Type B pancreatic cell (in vitro differentiated cells): ENCODE measurements at regions not wholly inside any gene's neighbourhood (a gene's known extent, or its start where the extent isn't known, plus 50 kb on each side); places are given as distances from the start of the nearest gene placed in this dataset.
"Not testable (repeated sequence)": the region's sequence is repeated elsewhere in the genome, so short reads cannot be mapped to it uniquely, and the experiment has no call there.

Experiments
- DNase-seq: peaks from one replicate; pipeline ENCODE4 v3.0.0; 2021; ENCODE audit warnings: mixed read lengths; ENCODE audit not compliant: unreplicated experiment; ENCODE audit errors: extremely low spot score
- H3K27ac Mint-ChIP-seq: 2 replicates; pipeline ENCODE4 v1.8.0; 2021; ENCODE audit warnings: mild to moderate bottlenecking, mixed read lengths
- H3K27me3 Mint-ChIP-seq: 2 replicates; pipeline ENCODE4 v1.8.0; 2021; ENCODE audit warnings: mixed read lengths
- H3K36me3 Mint-ChIP-seq: 2 replicates; pipeline ENCODE4 v1.8.0; 2021; ENCODE audit warnings: mixed read lengths
- H3K4me1 Mint-ChIP-seq: one replicate; pipeline ENCODE4 v1.8.0; 2021; ENCODE audit warnings: mixed read lengths; ENCODE audit not compliant: unreplicated experiment
- H3K4me3 Mint-ChIP-seq: 2 replicates; pipeline ENCODE4 v1.8.0; 2021; ENCODE audit warnings: mild to moderate bottlenecking, mixed read lengths
- H3K9me3 Mint-ChIP-seq: 2 replicates; pipeline ENCODE4 v1.8.0; 2021; ENCODE audit warnings: mixed read lengths
- TF ChIP-seq, protein P1 (sequence below): fragments of 200-600 bp; sonication (generic); conservative IDR thresholded peaks from 2 replicates; pipeline ENCODE4 v1.5.0; 2021; ENCODE audit warnings: antibody characterized with exemption, mild to moderate bottlenecking

DNA sequence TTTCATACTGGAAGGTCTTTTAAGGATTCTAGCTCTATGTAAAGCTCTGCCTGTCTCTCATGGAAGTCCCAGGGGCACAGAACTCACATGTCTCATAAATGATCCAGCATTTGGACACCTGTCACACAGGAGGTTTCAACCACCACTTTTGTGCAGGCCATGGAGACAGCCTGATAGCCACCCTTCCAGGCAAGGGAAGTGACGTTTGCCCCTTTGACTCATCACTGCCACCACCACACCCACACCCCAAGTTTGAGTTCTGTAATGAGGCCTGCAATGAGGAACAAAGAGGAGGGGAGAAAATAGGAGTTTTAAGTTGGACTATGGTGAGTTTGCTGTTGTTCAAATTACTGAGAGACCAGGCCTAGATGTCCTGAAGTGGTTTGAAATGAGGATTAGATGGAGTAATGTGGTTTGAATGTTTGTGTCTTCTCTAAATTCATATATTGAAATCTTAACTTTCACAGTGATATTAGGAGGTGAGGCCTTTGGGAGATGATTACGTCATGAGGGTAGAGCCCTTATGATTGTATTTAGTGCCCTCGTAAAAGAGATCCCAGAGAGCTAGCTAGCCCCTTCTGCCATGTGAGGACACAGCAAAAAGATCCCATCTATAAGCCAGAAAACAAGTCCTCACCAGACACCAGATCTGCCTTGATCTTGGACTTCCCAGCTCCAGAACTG is 175.3 kb upstream of the EPHA4 start:
- no peak for DNase-seq
- Mint-ChIP-seq H3K27me3 (no peaks in the 10 kb centered on the region), H3K4me1 (no peaks in the 10 kb centered on the region), H3K27ac (no peak overlapping the region), H3K9me3 (no peaks in the 10 kb centered on the region), H3K36me3 (no peaks in the 10 kb centered on the region), H3K4me3 (no peak overlapping the region)
- TF ChIP-seq, protein P1, sequence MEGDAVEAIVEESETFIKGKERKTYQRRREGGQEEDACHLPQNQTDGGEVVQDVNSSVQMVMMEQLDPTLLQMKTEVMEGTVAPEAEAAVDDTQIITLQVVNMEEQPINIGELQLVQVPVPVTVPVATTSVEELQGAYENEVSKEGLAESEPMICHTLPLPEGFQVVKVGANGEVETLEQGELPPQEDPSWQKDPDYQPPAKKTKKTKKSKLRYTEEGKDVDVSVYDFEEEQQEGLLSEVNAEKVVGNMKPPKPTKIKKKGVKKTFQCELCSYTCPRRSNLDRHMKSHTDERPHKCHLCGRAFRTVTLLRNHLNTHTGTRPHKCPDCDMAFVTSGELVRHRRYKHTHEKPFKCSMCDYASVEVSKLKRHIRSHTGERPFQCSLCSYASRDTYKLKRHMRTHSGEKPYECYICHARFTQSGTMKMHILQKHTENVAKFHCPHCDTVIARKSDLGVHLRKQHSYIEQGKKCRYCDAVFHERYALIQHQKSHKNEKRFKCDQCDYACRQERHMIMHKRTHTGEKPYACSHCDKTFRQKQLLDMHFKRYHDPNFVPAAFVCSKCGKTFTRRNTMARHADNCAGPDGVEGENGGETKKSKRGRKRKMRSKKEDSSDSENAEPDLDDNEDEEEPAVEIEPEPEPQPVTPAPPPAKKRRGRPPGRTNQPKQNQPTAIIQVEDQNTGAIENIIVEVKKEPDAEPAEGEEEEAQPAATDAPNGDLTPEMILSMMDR: no peak

DNA sequence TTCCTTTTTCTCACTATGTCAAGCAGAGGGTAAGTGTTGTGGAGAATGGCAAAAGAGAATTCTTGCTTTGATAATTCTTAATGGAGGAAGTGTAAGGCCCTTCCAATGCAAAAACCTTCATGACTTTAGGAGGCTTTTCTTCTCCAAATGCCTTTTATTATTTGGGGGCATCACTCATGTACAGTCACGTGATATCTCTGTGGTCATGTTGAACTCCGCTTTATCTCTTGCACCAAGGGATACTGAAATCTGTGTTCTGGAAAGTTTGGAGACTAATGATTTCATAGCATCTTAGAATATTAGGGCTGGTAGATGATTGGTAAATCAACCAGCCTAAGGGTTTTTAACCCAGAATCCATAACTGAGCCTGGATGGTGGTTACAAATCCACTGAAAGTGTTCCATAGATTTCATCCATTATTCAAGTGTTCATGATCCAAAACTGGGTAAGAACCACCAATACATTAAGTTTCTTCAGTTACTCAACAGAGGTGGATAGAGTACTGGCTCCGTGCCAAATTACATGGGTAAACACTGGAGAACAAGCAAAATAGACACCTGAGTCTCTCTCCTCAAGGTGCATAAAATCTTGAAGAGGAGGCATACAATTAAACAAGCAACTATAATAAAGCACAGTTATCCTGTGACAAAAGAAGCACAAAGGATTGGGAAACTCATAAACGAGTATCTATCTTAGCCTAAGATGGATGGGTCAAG is 169.6 kb upstream of the EPHA4 start:
- Mint-ChIP-seq H3K27ac (no peak overlapping the region), H3K9me3 (peaks cover 7% of the 10 kb centered on the region), H3K27me3 (no peaks in the 10 kb centered on the region), H3K36me3 (no peaks in the 10 kb centered on the region), H3K4me1 (no peaks in the 10 kb centered on the region), H3K4me3 (no peak overlapping the region)
- TF ChIP-seq, protein P1: no peak
- DNase-seq: no peak

DNA sequence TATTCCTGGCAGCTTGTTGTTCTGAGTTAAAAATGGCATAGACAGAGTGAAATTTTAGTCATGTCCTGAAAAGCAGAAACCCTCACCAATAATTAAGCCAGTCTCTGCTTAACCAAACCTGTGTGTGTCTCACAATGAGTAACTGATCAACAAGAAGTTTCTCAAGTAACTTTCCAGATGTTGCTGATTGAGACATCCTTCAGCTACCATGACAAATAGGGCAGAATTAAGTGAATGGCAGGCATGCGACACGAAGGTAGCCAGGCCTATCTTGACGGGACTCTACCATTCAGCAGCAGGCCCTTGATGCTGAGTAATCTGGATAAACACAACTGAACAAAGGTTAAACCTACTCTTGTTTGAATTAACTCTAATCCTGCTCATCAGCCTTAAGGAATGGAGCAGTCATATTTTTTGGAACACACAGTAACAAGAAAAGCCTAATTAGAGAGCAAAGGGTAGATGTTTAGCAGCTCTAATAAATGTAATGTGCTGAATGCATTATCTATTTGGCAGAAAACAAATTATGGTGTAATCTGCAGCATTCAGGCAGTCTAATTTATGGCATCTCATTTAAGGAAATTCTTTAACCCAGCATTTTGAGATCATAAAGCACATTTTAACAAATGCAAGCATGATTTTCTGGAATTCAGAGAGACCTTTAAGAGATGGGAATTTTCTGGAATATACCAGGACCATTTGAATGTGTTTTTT is 159.5 kb upstream of the EPHA4 start:
- Mint-ChIP-seq H3K9me3 (no peaks in the 10 kb centered on the region), H3K4me3 (no peak overlapping the region), H3K36me3 (no peaks in the 10 kb centered on the region), H3K27ac (no peak overlapping the region), H3K27me3 (peaks cover 4% of the 10 kb centered on the region), H3K4me1 (no peaks in the 10 kb centered on the region)
- TF ChIP-seq, protein P1: no peak
- no peak for DNase-seq

DNA sequence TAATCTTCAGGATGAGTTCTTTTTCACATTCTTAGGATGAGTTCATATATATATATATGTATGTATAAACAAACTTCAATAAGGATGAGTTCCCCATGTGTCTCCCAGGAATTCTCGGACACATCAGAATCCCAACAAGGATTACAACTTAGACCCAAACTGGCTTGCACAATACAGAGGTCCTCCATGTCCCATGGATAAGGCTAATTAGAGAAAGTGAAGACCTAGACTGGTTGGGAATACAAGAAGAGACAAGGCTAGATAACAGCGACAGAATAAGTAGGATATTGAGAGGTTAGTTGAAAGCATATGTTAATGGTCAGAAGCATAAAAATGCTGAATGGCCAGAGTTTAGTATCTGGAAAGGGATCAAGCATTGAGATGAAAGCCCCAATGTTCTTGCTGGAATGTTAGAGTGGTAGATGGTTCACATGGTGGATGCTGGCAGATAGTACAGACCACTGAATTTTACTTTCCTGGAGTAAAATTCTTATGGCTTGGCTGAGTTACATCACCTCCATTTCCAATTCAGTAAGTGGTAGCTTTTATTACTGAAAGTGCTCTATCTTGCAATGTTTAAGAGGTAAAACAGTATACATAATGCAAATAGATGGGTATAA is 154.9 kb upstream of the EPHA4 start:
- Mint-ChIP-seq H3K27ac (no peak overlapping the region), H3K9me3 (peaks cover 13% of the 10 kb centered on the region), H3K27me3 (no peaks in the 10 kb centered on the region), H3K4me3 (no peak overlapping the region), H3K36me3 (no peaks in the 10 kb centered on the region), H3K4me1 (no peaks in the 10 kb centered on the region)
- TF ChIP-seq, protein P1: no peak
- no peak for DNase-seq

DNA sequence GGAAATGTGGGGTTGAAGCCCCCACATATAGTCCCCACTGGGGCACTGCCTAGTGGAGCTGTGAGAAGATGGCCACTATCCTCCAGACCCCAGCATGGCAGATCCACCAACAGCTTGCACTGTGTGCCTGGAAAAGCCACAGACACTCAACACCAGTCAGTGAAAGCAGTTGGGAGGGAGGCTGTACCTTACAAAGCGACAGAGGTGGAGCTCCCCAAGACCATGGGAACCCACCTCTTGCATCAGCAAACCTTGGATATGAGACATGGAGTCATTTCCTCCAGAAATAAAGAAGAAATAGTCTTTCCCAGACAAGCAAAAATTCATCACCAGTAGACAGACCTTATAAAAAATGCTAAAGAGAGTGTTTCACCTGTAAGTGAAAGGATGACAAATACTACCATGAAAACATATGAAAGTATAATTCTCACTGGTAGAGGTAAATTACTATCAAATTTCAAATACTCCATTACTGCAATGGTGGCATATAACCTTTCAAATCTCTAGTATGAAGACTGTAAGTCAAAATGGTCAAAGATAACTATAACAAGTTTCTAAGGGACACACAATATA is 152.6 kb upstream of the EPHA4 start:
- Mint-ChIP-seq H3K27ac (no peak overlapping the region), H3K36me3 (no peaks in the 10 kb centered on the region), H3K9me3 (peaks cover 15% of the 10 kb centered on the region), H3K4me3 (peak overlapping the region; percentile 57), H3K4me1 (no peaks in the 10 kb centered on the region), H3K27me3 (peaks cover 3% of the 10 kb centered on the region)
- no peak for DNase-seq
- TF ChIP-seq, protein P1: no peak

DNA sequence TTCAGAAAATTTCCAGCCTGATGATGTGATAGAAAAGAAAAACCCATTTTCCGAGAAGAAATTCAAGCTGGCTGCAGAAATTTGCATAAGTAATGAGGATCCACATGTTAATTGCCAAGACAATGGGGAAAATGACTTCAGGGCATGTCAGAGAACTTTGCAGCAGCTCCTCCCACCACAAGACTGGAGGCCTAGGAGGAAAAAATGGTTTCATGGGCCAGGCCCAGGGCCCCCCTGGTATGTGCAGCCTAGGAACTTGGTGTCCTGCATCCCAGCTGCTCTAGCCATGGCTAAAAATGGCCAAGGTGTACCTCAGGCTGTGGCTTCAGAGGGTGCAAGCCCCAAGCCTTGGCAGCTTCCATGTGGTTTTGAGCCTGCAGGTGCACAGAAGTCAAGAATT is 152.0 kb upstream of the EPHA4 start:
- peaks cover 18% of the 10 kb centered on the region for H3K9me3 Mint-ChIP-seq
- H3K4me1 Mint-ChIP-seq, H3K4me3 Mint-ChIP-seq, H3K36me3 Mint-ChIP-seq, H3K27ac Mint-ChIP-seq, H3K27me3 Mint-ChIP-seq, DNase-seq: not testable (repeated sequence)
